SK-N-SH treated with all-trans-retinoic acid at 6 μM for 48 hours (cell line): ENCODE measurements at regions not wholly inside any gene's neighbourhood (a gene's known extent, or its start where the extent isn't known, plus 50 kb on each side); places are given as distances from the start of the nearest gene placed in this dataset.
"Not testable (repeated sequence)": the region's sequence is repeated elsewhere in the genome, so short reads cannot be mapped to it uniquely, and the experiment has no call there.

Source experiments
- ATAC-seq: fragments of 200-7000 bp; cut with Tn5 transposase; 3 replicates; pipeline ENCODE4 v1.9.1; 2020; ENCODE audit warnings: mild to moderate bottlenecking, moderate library complexity
- ARNTL ChIP-seq: fragments of 450-650 bp; formaldehyde crosslinking; IDR thresholded peaks from 2 replicates; pipeline ENCODE4 v1.5.0; 2020; ENCODE audit warnings: low read depth, mild to moderate bottlenecking, moderate library complexity, borderline replicate concordance
- BACH2 ChIP-seq: fragments of 250-450 bp; sonication (Bioruptor Pico); IDR thresholded peaks from 2 replicates; pipeline ENCODE4 v1.9.0; 2021; ENCODE audit warnings: mild to moderate bottlenecking, borderline replicate concordance
- CSRNP3 ChIP-seq: fragments of 250-450 bp; sonication (Bioruptor Pico); IDR thresholded peaks from 2 replicates; pipeline ENCODE4 v1.5.1; 2021; ENCODE audit warnings: mild to moderate bottlenecking, moderate library complexity
- ESRRG ChIP-seq: fragments of 250-450 bp; sonication (Bioruptor Pico); IDR thresholded peaks from 2 replicates; pipeline ENCODE4 v1.6.1; 2021; ENCODE audit warnings: mild to moderate bottlenecking
- GLIS3 ChIP-seq: fragments of 250-450 bp; sonication (Bioruptor Pico); IDR thresholded peaks from 2 replicates; pipeline ENCODE4 v1.5.0; 2020; ENCODE audit warnings: mild to moderate bottlenecking, moderate library complexity
- ISL1 ChIP-seq: fragments of 250-450 bp; sonication (Bioruptor Pico); IDR thresholded peaks from 2 replicates; pipeline ENCODE4 v2.1.2; 2022; ENCODE audit warnings: mild to moderate bottlenecking, moderate library complexity
- OSR1 ChIP-seq: fragments of 250-450 bp; sonication (Bioruptor Pico); IDR thresholded peaks from 2 replicates; pipeline ENCODE4 v1.8.0; 2022; ENCODE audit warnings: moderate library complexity, mild to moderate bottlenecking, inconsistent platforms
- PATZ1 ChIP-seq: fragments of 250-450 bp; sonication (Bioruptor Pico); IDR thresholded peaks from 2 replicates; pipeline ENCODE4 v1.8.0; 2020; ENCODE audit warnings: mild to moderate bottlenecking, moderate library complexity, borderline replicate concordance
- PPARA ChIP-seq: fragments of 250-450 bp; sonication (Bioruptor Pico); IDR thresholded peaks from 2 replicates; pipeline ENCODE4 v1.5.0; 2020; ENCODE audit warnings: mild to moderate bottlenecking, borderline replicate concordance
- RARB ChIP-seq: fragments of 250-450 bp; sonication (Bioruptor Pico); IDR thresholded peaks from 2 replicates; pipeline ENCODE4 v1.8.0; 2021; ENCODE audit warnings: mild to moderate bottlenecking, moderate library complexity
- SNAI2 ChIP-seq: fragments of 250-450 bp; sonication (Bioruptor Pico); IDR thresholded peaks from 2 replicates; pipeline ENCODE4 v1.5.0; 2020; ENCODE audit warnings: mild to moderate bottlenecking, moderate library complexity
- TCF4 ChIP-seq: fragments of 250-450 bp; sonication (Bioruptor Pico); IDR thresholded peaks from 2 replicates; pipeline ENCODE4 v1.8.0; 2021; ENCODE audit warnings: mild to moderate bottlenecking, moderate library complexity, borderline replicate concordance
- TOX ChIP-seq: fragments of 250-450 bp; sonication (Bioruptor Pico); IDR thresholded peaks from 2 replicates; pipeline ENCODE4 v1.8.0; 2021; ENCODE audit warnings: mild to moderate bottlenecking, moderate library complexity, borderline replicate concordance
- TSHZ2 ChIP-seq: fragments of 250-450 bp; sonication (Bioruptor Pico); IDR thresholded peaks from 2 replicates; pipeline ENCODE4 v1.5.0; 2020; ENCODE audit warnings: mild to moderate bottlenecking, moderate library complexity
- ZC3H10 ChIP-seq: fragments of 250-450 bp; sonication (Bioruptor Pico); IDR thresholded peaks from 2 replicates; pipeline ENCODE4 v1.5.1; 2021; ENCODE audit warnings: mild to moderate bottlenecking, moderate library complexity
- ZFP30 ChIP-seq: fragments of 450-650 bp; formaldehyde crosslinking; IDR thresholded peaks from 2 replicates; pipeline ENCODE4 v1.5.0; 2022; ENCODE audit warnings: mild to moderate bottlenecking, moderate library complexity
- ZNF565 ChIP-seq: fragments of 450-650 bp; formaldehyde crosslinking; conservative IDR thresholded peaks from 2 replicates; pipeline ENCODE4 v1.5.0; 2020; ENCODE audit warnings: low read depth, mild to moderate bottlenecking, moderate library complexity
- ZNF8 ChIP-seq: fragments of 450-650 bp; formaldehyde crosslinking; IDR thresholded peaks from 2 replicates; pipeline ENCODE4 v1.5.0; 2020; ENCODE audit warnings: mild to moderate bottlenecking, moderate library complexity

- TF ChIP-seq CSRNP3 (CRISPR knock-in tag): no peak
- no peak for TF ChIP-seq TOX (CRISPR knock-in tag)
- no peak for TF ChIP-seq BACH2 (CRISPR knock-in tag)
- no peak for TF ChIP-seq GLIS3 (CRISPR knock-in tag)
These were observed 58.6 kb upstream of the USP9X start (continued) for GRCh38 chrX:41026702-41027078.

GRCh38 chrX:41029332-41029731, 55.9 kb upstream of the USP9X start:
- ATAC-seq: no peak
- no peak for TF ChIP-seq ZC3H10 (CRISPR knock-in tag)

GRCh38 chrX:41031256-41031967, 53.8 kb upstream of the USP9X start:
- TF ChIP-seq GLIS3 (CRISPR knock-in tag) (no peak), ZNF8 (CRISPR knock-in tag) (no peak), TCF4 (CRISPR knock-in tag) (no peak), RARB (CRISPR knock-in tag) (no peak), TSHZ2 (CRISPR knock-in tag) (no peak), OSR1 (CRISPR knock-in tag) (no peak), ZNF565 (no peak)
- TF ChIP-seq, all 23 proteins: peak for 0

GRCh38 chrX:41033299-41033698, 51.9 kb upstream of the USP9X start:
- TF ChIP-seq PATZ1 (CRISPR knock-in tag): no peak
- no peak for TF ChIP-seq RARB (CRISPR knock-in tag)
- TF ChIP-seq ARNTL (CRISPR knock-in tag): no peak
- TF ChIP-seq ISL1 (CRISPR knock-in tag): no peak
- no peak for TF ChIP-seq BACH2 (CRISPR knock-in tag)
- no peak for TF ChIP-seq ZNF8 (CRISPR knock-in tag)
- TF ChIP-seq PPARA (CRISPR knock-in tag): no peak
- no peak for TF ChIP-seq SNAI2 (CRISPR knock-in tag)
- no peak for TF ChIP-seq ESRRG
- TF ChIP-seq TCF4 (CRISPR knock-in tag): no peak
- TF ChIP-seq ZFP30 (CRISPR knock-in tag): no peak
- ATAC-seq: 0 out of 3 replicates have a peak, but pooled peaks have one; percentile 30

More at GRCh38 chrX:41031256-41031967, 53.8 kb upstream of the USP9X start:
- ATAC-seq: no peak

- ATAC-seq: not testable (repeated sequence)
These were observed 50.3 kb upstream of the USP9X start for GRCh38 chrX:41034902-41035301.
